ENCODE measurements at regions not wholly inside any gene's neighbourhood (a gene's known extent, or its start where the extent isn't known, plus 50 kb on each side); places are given as distances from the start of the nearest gene placed in this dataset.
"Not testable (repeated sequence)": the region's sequence is repeated elsewhere in the genome, so short reads cannot be mapped to it uniquely, and the experiment has no call there.

DNA sequence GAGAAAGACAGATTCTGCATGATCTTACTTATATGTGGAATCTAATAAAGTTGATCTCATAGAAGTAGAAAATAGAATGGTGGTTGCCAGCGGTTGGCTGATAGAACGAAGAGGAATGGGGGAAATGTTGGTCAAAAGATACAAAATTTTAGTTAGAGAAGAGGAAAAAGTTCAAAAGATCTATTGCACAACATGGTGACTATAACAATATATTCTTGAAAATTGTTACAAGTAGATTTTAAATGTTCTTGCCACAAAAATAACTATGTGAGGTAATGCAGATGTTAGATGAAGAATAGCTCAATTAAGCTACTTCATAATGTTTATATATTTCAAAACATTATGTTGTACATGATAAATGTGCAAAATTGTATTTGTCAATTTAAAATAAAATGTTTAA, 112.3 kb upstream of the SMIM30 start:
- no peak for DNase-seq (ENCODE audit: low read depth)

DNA sequence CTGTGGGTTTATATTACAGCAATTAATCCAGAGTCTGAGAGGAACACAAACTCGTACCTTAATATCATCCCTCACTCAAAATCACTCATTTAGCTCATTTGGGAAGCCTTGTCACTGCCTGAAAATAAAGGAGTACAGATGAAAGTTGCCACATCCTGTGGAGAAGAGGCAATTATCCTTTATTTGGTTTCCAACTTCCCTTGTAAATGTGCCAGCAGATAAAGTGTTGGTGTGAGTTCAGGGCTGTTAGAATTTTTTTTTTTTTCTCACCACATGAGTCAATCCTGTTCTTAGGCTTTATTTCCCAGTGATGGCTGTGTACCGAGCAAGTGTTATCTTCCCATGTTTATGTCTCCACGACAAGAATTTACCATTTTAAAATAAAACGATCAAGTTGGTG, 99.0 kb upstream of the SMIM30 start:
- DNase-seq (ENCODE audit: low read depth) = no peak

DNA sequence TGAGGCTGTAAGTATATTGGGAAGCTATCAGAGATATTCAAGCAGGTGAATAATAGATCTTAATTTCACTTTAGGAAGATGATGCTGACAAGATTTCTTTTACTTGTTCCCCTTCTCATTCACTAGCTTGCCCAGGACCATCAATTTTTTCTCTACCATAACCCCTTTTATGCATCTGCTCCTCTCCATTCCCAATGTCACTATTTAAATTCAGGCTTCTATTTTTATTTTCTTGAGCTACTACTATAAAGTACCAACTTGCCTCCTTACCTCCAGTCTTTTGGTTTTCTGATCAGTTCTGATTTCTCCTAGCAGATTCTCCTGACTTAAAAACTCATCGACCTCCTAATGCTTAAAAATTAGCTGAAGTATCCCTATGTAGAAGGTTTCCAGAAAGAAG, 97.7 kb upstream of the SMIM30 start:
- DNase-seq (ENCODE audit: low read depth) = no peak

GRCh38 chr7:113209449-113210203, 91.3 kb upstream of the SMIM30 start:
- no peak for DNase-seq (ENCODE audit: low read depth)

DNA sequence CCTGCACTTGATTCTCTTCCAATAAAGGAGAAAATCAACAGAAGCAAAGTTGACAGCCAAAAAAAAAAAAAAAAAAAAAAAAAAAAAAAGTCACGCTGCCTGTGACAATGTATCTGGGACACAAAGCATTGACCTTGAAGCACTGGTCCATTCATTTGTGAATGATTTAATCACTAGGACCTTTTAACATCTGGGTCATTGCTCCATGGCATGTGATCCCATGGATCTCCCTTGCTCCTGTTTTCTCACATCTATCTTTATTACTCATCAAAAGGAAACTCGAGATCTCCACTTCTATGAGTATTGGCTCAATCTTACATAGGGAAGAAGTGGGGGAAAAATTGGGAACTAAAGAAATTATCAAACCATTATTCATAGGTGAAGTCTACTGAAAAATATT, 89.6 kb upstream of the SMIM30 start:
- no peak for DNase-seq (ENCODE audit: low read depth)

GRCh38 chr7:113207441-113207840, 89.1 kb upstream of the SMIM30 start:
- no peak for DNase-seq (ENCODE audit: low read depth)

- no peak for DNase-seq (ENCODE audit: low read depth)
Observed at GRCh38 chr7:113204415-113204814, 86.1 kb upstream of the SMIM30 start.

GRCh38 chr7:113202284-113202683, 83.9 kb upstream of the SMIM30 start:
- no peak for DNase-seq (ENCODE audit: low read depth)

DNA sequence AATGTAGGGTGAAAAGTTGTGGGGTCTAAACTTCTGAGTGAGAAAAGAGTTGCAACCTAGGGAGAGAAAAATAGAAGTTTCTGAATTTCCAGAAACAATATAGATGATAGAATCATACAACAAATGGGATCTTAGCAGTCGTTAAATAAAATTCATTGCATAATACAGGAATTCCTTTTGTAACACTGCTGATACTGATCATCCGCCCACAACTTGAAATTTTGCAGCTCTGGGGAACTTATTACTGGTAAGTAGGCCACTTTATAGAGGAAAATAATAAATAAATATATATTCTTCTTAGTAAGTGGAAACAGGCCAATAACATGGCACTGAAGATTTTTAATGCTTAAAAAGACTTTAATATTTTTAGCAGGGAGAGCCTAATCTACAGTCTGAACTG, 81.9 kb upstream of the SMIM30 start:
- DNase-seq (ENCODE audit: low read depth) = no peak

GRCh38 chr7:113199841-113200240, 81.5 kb upstream of the SMIM30 start:
- no peak for DNase-seq (ENCODE audit: low read depth)

DNA sequence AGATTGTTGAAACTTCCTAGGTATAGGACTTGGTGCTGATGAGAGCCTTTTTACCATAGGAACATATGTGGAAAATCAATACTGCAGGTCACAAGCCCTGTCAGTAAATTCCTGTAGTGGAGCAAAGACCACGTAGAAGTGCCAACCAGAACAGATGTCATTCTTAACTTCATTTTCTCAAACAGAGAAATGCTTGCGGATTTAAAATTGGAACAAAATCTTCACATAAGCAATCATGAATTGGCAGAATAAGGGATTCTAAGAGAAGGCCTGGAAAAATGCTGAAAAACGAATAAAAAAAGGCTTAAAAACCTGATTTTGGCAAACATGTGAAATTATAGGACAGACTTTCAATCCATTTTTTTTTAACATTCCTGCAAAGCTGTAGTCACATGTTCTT, 80.8 kb upstream of the SMIM30 start:
- DNase-seq (ENCODE audit: low read depth) = no peak

DNA sequence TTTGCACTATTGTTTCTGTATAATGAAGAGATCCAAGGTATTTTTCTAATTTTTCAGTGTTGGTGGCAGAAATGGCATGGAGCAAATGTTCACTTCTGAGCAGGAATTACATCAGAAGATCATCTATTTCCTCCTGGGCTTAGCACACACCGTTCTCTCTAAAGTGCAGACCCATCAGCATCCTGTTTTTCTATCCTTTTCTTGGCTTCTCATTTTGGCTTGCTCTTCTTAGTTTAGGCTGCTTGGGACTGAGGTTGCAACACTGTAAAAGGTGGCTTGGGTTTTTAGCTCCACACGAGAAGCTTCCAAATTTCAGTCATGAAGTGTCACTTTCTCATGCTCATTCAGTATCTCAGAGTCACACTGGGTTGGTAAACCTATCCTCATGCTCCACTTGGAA, 79.9 kb upstream of the SMIM30 start:
- DNase-seq (ENCODE audit: low read depth) = no peak

DNA sequence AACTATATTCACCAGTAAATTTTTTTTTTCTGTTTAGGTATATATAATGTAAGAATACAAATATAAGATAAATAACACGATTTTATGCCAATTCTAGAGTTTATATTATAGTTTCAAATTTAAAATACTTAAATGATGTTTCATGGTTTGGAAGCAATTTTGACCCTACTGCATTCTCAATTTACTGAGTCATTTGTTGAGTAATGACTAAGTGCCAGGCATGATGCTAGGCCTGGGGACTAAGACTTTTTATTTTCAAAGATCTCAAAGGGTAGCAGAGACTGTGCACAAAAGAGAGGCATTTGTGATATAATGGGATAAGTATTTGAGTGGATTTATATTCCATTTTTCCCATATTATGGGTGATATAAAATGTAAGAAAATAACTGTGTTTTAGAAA, 78.9 kb upstream of the SMIM30 start:
- no peak for DNase-seq (ENCODE audit: low read depth)

- no peak for DNase-seq (ENCODE audit: low read depth)
Observed at GRCh38 chr7:113188396-113188795, 70.0 kb upstream of the SMIM30 start.

DNA sequence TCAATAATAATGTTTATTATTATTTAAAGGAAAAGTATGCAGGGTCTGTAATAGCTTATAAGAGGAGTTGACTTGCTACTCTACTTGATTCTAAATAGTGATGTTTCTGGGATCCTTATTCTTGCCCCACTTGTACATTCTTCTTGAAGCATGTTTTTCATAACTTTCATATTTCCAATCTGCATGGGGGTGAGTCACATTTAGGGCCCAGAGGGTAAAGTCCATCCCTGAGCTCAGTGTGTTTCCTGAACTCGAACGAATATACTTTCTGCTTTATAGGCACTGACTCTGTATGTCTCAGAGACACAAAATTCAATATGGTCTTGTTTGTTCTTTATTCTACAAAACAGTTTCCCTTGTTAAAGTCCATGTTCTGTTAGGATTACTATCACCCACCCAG, 61.0 kb upstream of the SMIM30 start:
- DNase-seq (ENCODE audit: low read depth) = no peak

- DNase-seq (ENCODE audit: low read depth) = no peak
Observed at GRCh38 chr7:113176836-113177235, 58.5 kb upstream of the SMIM30 start.

DNA sequence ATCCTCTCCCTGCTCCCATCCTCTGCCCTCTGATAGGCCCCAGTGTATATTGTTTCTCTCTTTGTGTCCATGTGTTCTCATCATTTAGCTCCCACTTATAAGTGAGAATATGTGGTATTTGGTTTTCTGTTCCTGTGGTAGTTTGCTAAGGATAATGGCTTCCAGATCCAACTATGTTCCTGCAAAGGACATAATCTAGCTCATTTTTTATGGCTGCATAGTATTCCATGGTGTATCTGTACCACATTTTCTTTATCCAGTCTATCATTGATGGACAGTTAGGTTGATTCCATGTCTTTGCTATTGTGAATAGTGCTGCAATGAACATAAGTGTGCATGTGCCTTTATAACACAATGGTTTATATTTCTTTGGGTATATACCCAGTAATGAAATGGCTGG, 57.8 kb upstream of the SMIM30 start:
- DNase-seq (ENCODE audit: low read depth) = not testable (repeated sequence)

GRCh38 chr7:113175525-113176104, 57.3 kb upstream of the SMIM30 start:
- DNase-seq (ENCODE audit: low read depth) = no peak

- DNase-seq (ENCODE audit: low read depth) = no peak
Observed at GRCh38 chr7:113172726-113173125, 54.4 kb upstream of the SMIM30 start.

- DNase-seq (ENCODE audit: low read depth) = no peak
Observed at GRCh38 chr7:113170591-113170990, 52.2 kb upstream of the SMIM30 start.

Data from activated gamma-delta T cell treated with anti-CD3 and anti-CD28 coated beads, Interleukin-2, amount 50 U/mL, for 16 hours (primary cell).